ENCODE measurements at regions not wholly inside any gene's neighbourhood (a gene's known extent, or its start where the extent isn't known, plus 50 kb on each side); places are given as distances from the start of the nearest gene placed in this dataset.

DNA sequence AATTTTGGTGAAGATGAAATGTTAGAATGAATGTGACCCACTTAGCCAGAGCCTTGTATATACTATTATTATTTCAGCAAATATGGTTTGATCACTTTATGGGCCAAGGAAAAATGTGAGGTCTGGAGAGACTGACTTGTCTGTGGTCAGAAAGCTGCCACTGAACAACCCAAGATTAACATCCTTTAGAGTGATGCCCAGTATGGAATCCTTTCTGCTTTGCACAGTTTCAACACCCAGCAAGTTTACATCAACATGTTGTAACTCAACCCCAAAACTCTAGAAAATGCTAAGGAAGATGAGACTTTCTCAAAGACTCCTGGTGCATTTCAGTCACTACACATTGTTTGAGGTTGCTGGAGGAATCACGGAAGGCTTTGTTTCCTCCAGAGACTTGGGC is 107.7 kb downstream of the SNX19 start:
- no peaks in the 10 kb centered on the region for H3K4me1 ChIP-seq
- H3K27me3 ChIP-seq, result no peaks in the 10 kb centered on the region
- 79 to 88% methylated on average over 1 of the region's 1 CpG for WGBS, 2 donors
- H3K27ac ChIP-seq, result no peak overlapping the region
- no peaks in the 10 kb centered on the region for H3K9me3 ChIP-seq
- intact Hi-C loops (cut with DNase I), result no loop called here
- H3K36me3 ChIP-seq, result no peaks in the 10 kb centered on the region
- no peak for ATAC-seq
- TF ChIP-seq, protein P1, sequence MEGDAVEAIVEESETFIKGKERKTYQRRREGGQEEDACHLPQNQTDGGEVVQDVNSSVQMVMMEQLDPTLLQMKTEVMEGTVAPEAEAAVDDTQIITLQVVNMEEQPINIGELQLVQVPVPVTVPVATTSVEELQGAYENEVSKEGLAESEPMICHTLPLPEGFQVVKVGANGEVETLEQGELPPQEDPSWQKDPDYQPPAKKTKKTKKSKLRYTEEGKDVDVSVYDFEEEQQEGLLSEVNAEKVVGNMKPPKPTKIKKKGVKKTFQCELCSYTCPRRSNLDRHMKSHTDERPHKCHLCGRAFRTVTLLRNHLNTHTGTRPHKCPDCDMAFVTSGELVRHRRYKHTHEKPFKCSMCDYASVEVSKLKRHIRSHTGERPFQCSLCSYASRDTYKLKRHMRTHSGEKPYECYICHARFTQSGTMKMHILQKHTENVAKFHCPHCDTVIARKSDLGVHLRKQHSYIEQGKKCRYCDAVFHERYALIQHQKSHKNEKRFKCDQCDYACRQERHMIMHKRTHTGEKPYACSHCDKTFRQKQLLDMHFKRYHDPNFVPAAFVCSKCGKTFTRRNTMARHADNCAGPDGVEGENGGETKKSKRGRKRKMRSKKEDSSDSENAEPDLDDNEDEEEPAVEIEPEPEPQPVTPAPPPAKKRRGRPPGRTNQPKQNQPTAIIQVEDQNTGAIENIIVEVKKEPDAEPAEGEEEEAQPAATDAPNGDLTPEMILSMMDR (IDR thresholded peaks at IDR 0.05), result no peak
- no peak for DNase-seq
- no peak overlapping the region for H3K4me3 ChIP-seq
- FAIRE-seq, result no peak

DNA sequence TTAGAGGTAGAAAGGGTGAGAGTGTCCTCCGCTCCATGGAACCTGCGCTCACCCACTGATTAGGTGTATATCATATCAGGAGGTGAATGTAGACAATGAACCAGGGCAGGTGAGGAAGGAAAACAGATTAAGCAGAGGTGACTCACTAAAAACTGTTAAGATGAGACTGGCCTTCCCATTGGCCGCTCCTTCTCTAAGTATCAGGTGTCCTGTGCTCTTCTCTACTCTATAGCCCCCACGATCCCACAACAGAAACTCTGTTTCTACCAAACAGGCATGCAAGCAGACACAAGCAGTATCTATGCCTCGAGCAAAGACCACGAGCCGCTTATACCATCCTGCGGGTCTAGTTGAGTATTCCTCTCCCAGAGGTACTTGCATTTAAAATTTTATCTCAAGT is 103.1 kb downstream of the SNX19 start:
- no peak for DNase-seq
- no peak for ATAC-seq
- H3K27ac ChIP-seq, result no peak overlapping the region
- intact Hi-C loops (cut with DNase I), result no loop called here
- H3K4me3 ChIP-seq, result no peak overlapping the region
- no peaks in the 10 kb centered on the region for H3K9me3 ChIP-seq
- FAIRE-seq, result no peak
- no peaks in the 10 kb centered on the region for H3K36me3 ChIP-seq
- no peaks in the 10 kb centered on the region for H3K27me3 ChIP-seq
- TF ChIP-seq, protein P1 (IDR thresholded peaks at IDR 0.05), result no peak
- peaks cover 0 to 16% (median 0%) of the 10 kb centered on the region in 3 donors for H3K4me1 ChIP-seq
- 84 to 92% methylated on average over 8 of the region's 8 CpGs for WGBS, 2 donors

DNA sequence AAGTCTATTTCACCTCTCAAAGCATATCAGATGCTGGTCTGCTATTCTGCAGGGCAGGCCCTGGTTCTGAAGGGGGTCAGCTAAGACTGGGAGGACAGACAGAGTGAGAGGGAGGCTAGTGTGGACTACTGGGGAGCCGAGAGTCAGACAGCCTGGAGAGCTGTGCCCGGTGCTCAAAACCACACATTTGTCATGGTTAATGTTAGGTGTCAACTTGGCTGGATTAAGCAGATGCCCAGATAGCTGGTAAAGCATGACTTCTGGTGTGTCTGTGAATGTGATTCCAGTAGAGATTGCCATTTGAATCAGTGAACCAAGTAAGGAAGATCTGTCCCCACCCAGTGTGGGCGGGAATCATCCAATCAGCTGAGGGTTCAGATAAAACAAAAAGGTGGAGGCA is 102.6 kb downstream of the SNX19 start:
- intact Hi-C loops (cut with DNase I), result no loop called here
- Histone ChIP-seq H3K9me3 (no peaks in the 10 kb centered on the region), H3K4me3 (no peak overlapping the region), H3K36me3 (no peaks in the 10 kb centered on the region), H3K4me1 (peaks cover 0 to 16% (median 0%) of the 10 kb centered on the region in 3 donors), H3K27me3 (no peaks in the 10 kb centered on the region), H3K27ac (no peak overlapping the region)
- ATAC-seq, result no peak
- WGBS, 2 donors, result 55 to 64% methylated on average over 3 of the region's 3 CpGs
- no peak for FAIRE-seq
- TF ChIP-seq, protein P1 (IDR thresholded peaks at IDR 0.05), result no peak
- DNase-seq, result no peak

DNA sequence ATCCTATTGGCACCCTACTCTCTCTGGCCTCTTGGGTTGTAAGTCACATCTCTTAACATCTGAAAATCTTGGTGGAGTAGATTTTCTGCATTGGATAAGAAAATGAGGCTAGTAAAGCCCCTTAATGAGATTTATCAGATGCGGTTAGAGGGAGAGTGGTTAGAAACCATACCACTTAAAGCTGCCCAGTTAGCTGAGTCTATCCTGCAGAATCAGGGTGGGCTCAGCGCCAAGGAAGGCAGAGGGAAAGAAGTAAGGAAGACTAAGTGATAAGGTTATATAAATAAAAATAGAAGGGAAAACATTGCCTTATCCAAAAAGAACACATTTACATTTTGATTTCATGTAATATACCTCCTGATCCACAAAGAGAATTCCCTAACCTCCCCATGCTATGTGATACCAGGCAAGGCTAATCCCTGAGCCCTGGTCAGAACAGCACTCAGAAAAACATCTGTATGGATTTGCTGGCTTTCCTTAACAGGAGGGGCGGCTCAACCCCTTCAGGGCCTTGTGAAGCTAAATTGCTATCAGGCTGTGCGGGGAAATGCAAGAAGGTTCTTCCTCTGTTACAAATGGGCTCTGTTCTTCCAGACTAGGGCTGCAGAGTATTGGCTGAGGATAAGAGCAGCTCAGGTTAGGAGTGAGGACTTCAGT is 101.7 kb downstream of the SNX19 start:
- no peaks in the 10 kb centered on the region for H3K9me3 ChIP-seq
- peaks cover 0 to 16% (median 0%) of the 10 kb centered on the region in 3 donors for H3K4me1 ChIP-seq
- ATAC-seq (no peak), DNase-seq (no peak), FAIRE-seq (no peak)
- H3K4me3 ChIP-seq, result no peak overlapping the region
- no peaks in the 10 kb centered on the region for H3K36me3 ChIP-seq
- TF ChIP-seq, protein P1 (IDR thresholded peaks at IDR 0.05), result no peak
- intact Hi-C loops (cut with DNase I), result no loop called here
- WGBS, 2 donors, result 76 to 79% methylated on average over 4 of the region's 4 CpGs
- H3K27ac ChIP-seq, result no peak overlapping the region
- H3K27me3 ChIP-seq, result no peaks in the 10 kb centered on the region

DNA sequence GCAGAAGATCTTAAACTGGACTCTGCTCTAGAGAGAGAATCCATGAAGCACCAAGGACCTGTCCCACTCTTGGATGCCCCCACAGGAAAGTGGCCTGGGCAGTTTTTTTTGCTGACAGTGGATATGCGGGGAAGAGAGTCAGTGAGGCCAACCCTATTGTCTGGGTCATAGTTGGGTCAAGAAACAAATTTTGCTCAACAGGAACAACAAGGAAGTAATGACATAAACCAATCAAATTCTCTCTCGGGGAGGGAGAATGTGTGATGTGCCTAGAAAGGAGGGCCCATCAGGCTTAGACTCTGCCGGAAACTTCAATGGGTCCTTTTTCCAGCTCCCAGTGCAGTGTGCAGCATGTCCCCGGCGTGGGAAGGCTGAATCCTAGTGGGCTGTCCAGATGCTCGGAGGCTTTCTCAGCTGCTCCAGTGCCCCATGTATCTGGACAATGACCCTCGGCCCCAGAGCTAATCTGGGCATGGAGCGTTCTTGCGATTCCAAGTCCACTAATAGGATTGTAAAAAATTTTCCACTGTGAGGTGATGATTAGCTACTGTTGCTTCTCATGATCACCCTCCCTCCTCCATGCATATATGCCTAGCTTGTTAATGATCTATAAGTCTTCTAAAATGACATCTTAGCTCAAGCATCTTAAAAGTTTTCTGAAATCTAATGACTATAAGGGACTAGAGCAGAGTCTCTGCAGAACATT is 101.0 kb downstream of the SNX19 start:
- Histone ChIP-seq H3K4me3 (no peak overlapping the region), H3K27ac (no peak overlapping the region), H3K4me1 (peaks cover 0 to 16% (median 0%) of the 10 kb centered on the region in 3 donors), H3K27me3 (peaks cover 0 to 3% (median 0%) of the 10 kb centered on the region in 4 donors), H3K36me3 (no peaks in the 10 kb centered on the region), H3K9me3 (no peaks in the 10 kb centered on the region)
- no peak for ATAC-seq
- TF ChIP-seq, protein P1 (IDR thresholded peaks at IDR 0.05), result no peak
- intact Hi-C loops (cut with DNase I), result no loop called here
- DNase-seq, result no peak
- 75 to 89% methylated on average over 9 of the region's 9 CpGs for WGBS, 2 donors
- FAIRE-seq, result no peak
